ENCODE measurements at regions not wholly inside any gene's neighbourhood (a gene's known extent, or its start where the extent isn't known, plus 50 kb on each side); places are given as distances from the start of the nearest gene placed in this dataset.
"Not testable (repeated sequence)": the region's sequence is repeated elsewhere in the genome, so short reads cannot be mapped to it uniquely, and the experiment has no call there.

GRCh38 chr5:14928661-14929060, 57.1 kb upstream of the ANKH start:
- no peak for DNase-seq

- DNase-seq = no peak
These were observed 53.7 kb upstream of the ANKH start for GRCh38 chr5:14925326-14925725.

GRCh38 chr5:14922952-14923351, 51.4 kb upstream of the ANKH start:
- DNase-seq = not testable (repeated sequence)

GRCh38 chr5:14922456-14922855, 50.9 kb upstream of the ANKH start:
- DNase-seq = no peak
